ENCODE measurements at regions not wholly inside any gene's neighbourhood (a gene's known extent, or its start where the extent isn't known, plus 50 kb on each side); places are given as distances from the start of the nearest gene placed in this dataset.

DNA sequence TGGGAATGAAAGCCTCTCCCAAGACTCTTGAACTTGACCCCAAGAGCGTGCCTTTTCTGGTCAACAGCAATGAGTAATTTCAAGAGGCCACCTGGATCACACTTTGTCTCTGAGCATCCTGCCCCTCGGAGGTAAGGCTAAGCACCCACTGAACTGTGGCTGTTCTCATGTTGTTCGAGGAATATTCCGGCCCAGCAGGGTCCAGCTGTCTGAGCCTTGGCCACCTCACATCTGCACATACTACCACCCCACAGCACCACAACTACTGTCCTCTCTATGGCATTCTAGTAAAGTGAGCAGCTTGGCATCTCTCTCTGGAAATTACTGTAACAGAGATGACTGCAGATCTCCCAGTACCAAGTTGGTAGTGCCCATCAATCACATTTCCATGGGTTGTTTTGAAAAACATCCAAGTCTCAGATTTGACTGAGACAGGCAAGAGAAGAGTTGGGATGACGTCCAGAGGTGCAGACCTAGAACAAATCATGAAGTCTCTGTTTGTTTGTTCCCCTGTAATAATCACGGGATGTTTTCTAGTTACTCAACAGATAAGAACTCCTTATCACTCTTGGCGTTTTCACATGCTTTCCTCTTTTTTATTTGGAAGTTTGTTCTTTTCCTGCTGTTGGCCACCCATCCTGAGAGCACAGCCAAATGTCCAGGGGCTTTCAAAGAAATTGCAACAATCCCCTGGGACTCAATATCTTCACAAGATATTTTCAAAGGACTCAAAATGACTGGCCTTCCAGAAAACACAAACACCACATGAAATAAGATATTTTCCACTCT lies 336.0 kb upstream of the TNP1 start:
- H3K27me3 ChIP-seq (replicated peaks; ENCODE audit: insufficient read depth, low read depth, low read length, poor library complexity): no peaks in the 10 kb centered on the region
- ChIA-PET CTCF (no interaction called here), POLR2A (ENCODE audit: low non-redundant PET) (no interaction called here)
- H3K4me1 ChIP-seq (ENCODE audit: insufficient read depth, low read length, poor library complexity, severe bottlenecking): no peaks in the 10 kb centered on the region
- H3K9me3 ChIP-seq (ENCODE audit: low read depth, low read length, poor library complexity, severe bottlenecking): no peaks in the 10 kb centered on the region
- H3K36me3 ChIP-seq (ENCODE audit: insufficient read depth, low read length, poor library complexity, severe bottlenecking): no peaks in the 10 kb centered on the region
- intact Hi-C loops (cut with micrococcal nuclease; ENCODE audit: unreplicated experiment): no loop called here
- no TSS peak for BruUV-seq (replicated peaks)
- H3K27ac ChIP-seq (ENCODE audit: low read depth, low read length, poor library complexity, severe bottlenecking): no peak overlapping the region
- TF ChIP-seq CTCF (conservative IDR thresholded peaks at IDR 0.05; ENCODE audit: low read depth, low read length) (no peak), EZH2 (IDR thresholded peaks at IDR 0.05; ENCODE audit: borderline replicate concordance, low read depth, low read length, poor library complexity, severe bottlenecking) (no peak)
- no peak overlapping the region for H3K4me3 ChIP-seq (ENCODE audit: low read depth, low read length, poor library complexity, severe bottlenecking)
- no peak for DNase-seq (ENCODE audit: low spot score)

DNA sequence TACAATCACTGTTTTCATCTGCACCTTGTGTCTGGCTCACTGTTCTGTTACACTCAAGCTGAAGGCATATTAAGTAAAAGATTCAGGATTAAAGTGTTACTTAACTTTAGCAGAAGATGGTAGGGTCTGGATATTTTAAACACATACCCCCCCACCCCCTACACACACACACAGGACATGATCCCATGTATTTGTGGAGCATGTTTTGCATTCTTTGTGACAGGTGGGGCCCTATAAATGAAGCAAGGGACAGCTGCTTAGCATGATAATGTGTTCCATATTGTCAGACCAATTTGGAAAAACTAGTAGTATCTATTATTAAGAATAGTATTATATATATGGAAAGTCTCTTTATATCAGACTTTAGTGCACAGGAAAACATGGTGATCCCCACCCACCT lies 335.2 kb upstream of the TNP1 start:
- ChIA-PET POLR2A (ENCODE audit: low non-redundant PET) (no interaction called here), CTCF (no interaction called here)

DNA sequence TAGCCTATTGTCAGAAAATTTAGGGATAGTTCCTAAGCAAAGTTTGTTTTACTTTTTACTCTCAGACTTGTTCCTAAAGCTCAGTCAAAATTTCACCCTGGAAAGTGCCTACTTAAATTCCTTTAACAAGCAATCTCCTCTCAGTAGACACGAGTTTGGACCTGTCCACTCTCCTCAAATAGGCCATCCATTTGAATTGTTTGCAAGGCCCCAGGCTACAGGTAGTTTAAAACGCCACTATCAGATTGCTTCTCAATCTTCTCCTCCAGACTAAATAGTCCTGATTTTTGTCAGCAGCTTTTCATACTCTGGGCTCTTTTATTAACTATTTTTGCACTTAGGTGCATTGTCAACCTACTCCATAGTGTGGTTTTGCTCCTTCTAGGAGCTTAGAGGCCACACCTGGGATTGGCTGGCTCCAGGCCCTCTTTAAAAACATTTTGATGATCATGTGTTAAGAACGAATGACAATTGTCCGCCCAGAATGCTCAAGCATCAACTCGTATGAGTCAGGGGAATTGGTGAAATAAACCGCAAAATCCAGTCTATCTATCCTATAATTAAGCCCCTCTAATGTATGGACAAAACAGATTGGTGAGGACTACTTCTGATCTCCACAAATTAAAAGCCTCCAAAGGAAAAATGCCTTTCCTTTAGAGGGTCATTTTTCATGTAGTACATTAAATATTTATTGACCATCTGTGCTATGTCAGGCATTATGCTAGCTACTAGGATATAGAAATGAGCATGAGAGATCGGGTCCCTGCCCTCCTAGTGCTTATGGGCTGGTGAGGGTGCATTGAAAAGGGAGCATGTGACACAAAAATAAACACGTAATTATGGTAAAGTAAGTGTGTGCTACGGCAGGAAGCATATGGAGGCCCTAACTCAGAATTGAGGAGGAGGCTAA lies 333.8 kb upstream of the TNP1 start:
- Histone ChIP-seq H3K9me3 (ENCODE audit: low read depth, low read length, poor library complexity, severe bottlenecking) (no peaks in the 10 kb centered on the region), H3K27me3 (replicated peaks; ENCODE audit: insufficient read depth, low read depth, low read length, poor library complexity) (no peaks in the 10 kb centered on the region), H3K36me3 (ENCODE audit: insufficient read depth, low read length, poor library complexity, severe bottlenecking) (no peaks in the 10 kb centered on the region), H3K27ac (ENCODE audit: low read depth, low read length, poor library complexity, severe bottlenecking) (no peak overlapping the region), H3K4me1 (ENCODE audit: insufficient read depth, low read length, poor library complexity, severe bottlenecking) (no peaks in the 10 kb centered on the region), H3K4me3 (ENCODE audit: low read depth, low read length, poor library complexity, severe bottlenecking) (no peak overlapping the region)
- POLR2A ChIA-PET (ENCODE audit: low non-redundant PET): no interaction called here
- no peak for TF ChIP-seq CTCF (conservative IDR thresholded peaks at IDR 0.05; ENCODE audit: low read depth, low read length)
- TF ChIP-seq EZH2 (IDR thresholded peaks at IDR 0.05; ENCODE audit: borderline replicate concordance, low read depth, low read length, poor library complexity, severe bottlenecking): no peak
- intact Hi-C loops (cut with micrococcal nuclease; ENCODE audit: unreplicated experiment): no loop called here
- no peak for DNase-seq (ENCODE audit: low spot score)
- no TSS peak for BruUV-seq (replicated peaks)
- CTCF ChIA-PET: no interaction called here

More for the DNA sequence above, 335.2 kb upstream of the TNP1 start:
- H3K36me3 ChIP-seq (ENCODE audit: insufficient read depth, low read length, poor library complexity, severe bottlenecking): no peaks in the 10 kb centered on the region
- no peak for DNase-seq (ENCODE audit: low spot score)
- H3K4me3 ChIP-seq (ENCODE audit: low read depth, low read length, poor library complexity, severe bottlenecking): no peak overlapping the region
- no peaks in the 10 kb centered on the region for H3K27me3 ChIP-seq (replicated peaks; ENCODE audit: insufficient read depth, low read depth, low read length, poor library complexity)
- no peak for TF ChIP-seq EZH2 (IDR thresholded peaks at IDR 0.05; ENCODE audit: borderline replicate concordance, low read depth, low read length, poor library complexity, severe bottlenecking)
- TF ChIP-seq CTCF (conservative IDR thresholded peaks at IDR 0.05; ENCODE audit: low read depth, low read length): no peak
- no peaks in the 10 kb centered on the region for H3K4me1 ChIP-seq (ENCODE audit: insufficient read depth, low read length, poor library complexity, severe bottlenecking)
- H3K27ac ChIP-seq (ENCODE audit: low read depth, low read length, poor library complexity, severe bottlenecking): no peak overlapping the region
- intact Hi-C loops (cut with micrococcal nuclease; ENCODE audit: unreplicated experiment): no loop called here
- no TSS peak for BruUV-seq (replicated peaks)
- no peaks in the 10 kb centered on the region for H3K9me3 ChIP-seq (ENCODE audit: low read depth, low read length, poor library complexity, severe bottlenecking)
